HEK293 (cell line): ENCODE measurements at regions not wholly inside any gene's neighbourhood (a gene's known extent, or its start where the extent isn't known, plus 50 kb on each side); places are given as distances from the start of the nearest gene placed in this dataset.

ENCODE experiments used
- ATF2 ChIP-seq: fragments of 450-650 bp; formaldehyde crosslinking; IDR thresholded peaks from 2 replicates; pipeline ENCODE4 v1.5.1; 2016; ENCODE audit warnings: missing biosample characterization, missing genetic modification characterization, low read depth
- GLIS1 ChIP-seq: fragments of 450-650 bp; formaldehyde crosslinking; IDR thresholded peaks from 2 replicates; pipeline ENCODE4 v1.5.1; 2016; ENCODE audit warnings: missing biosample characterization, missing genetic modification characterization
- KLF1 ChIP-seq: fragments of 450-650 bp; formaldehyde crosslinking; IDR thresholded peaks from 2 replicates; pipeline ENCODE4 v1.5.1; 2016; ENCODE audit warnings: missing biosample characterization, missing genetic modification characterization
- KLF8 ChIP-seq: fragments of 450-650 bp; formaldehyde crosslinking; IDR thresholded peaks from 2 replicates; pipeline ENCODE4 v1.5.1; 2016; ENCODE audit warnings: missing biosample characterization, missing genetic modification characterization
- PRDM1 ChIP-seq: fragments of 450-650 bp; formaldehyde crosslinking; IDR thresholded peaks from 2 replicates; pipeline ENCODE4; 2016; ENCODE audit warnings: missing biosample characterization, missing genetic modification characterization
- PRDM2 ChIP-seq: fragments of 450-650 bp; formaldehyde crosslinking; IDR thresholded peaks from 2 replicates; pipeline ENCODE4 v1.5.1; 2016; ENCODE audit warnings: missing biosample characterization, missing genetic modification characterization, borderline replicate concordance
- RBAK ChIP-seq: fragments of 450-650 bp; formaldehyde crosslinking; IDR thresholded peaks from 2 replicates; pipeline ENCODE4 v1.5.1; 2016; ENCODE audit warnings: missing biosample characterization, missing genetic modification characterization
- SP2 ChIP-seq: fragments of 450-650 bp; formaldehyde crosslinking; IDR thresholded peaks from 2 replicates; pipeline ENCODE4 v1.5.1; 2016; ENCODE audit warnings: missing biosample characterization, missing genetic modification characterization
- TSHZ1 ChIP-seq: fragments of 450-650 bp; formaldehyde crosslinking; IDR thresholded peaks from 2 replicates; pipeline ENCODE4 v1.5.1; 2016; ENCODE audit warnings: missing biosample characterization, missing genetic modification characterization, borderline replicate concordance
- ZNF10 ChIP-seq: fragments of 450-650 bp; formaldehyde crosslinking; IDR thresholded peaks from 2 replicates; pipeline ENCODE4 v1.5.1; 2017; ENCODE audit warnings: missing biosample characterization, missing genetic modification characterization
- ZNF133 ChIP-seq: fragments of 450-650 bp; formaldehyde crosslinking; IDR thresholded peaks from 2 replicates; pipeline ENCODE4 v1.5.1; 2016; ENCODE audit warnings: missing biosample characterization, missing genetic modification characterization
- ZNF157 ChIP-seq: fragments of 450-650 bp; formaldehyde crosslinking; IDR thresholded peaks from 2 replicates; pipeline ENCODE4 v1.5.1; 2016; ENCODE audit warnings: missing biosample characterization, missing genetic modification characterization
- ZNF335 ChIP-seq: fragments of 450-650 bp; formaldehyde crosslinking; conservative IDR thresholded peaks from 2 replicates; pipeline ENCODE4 v1.5.1; 2016; ENCODE audit warnings: missing biosample characterization, missing genetic modification characterization
- ZNF350 ChIP-seq: fragments of 450-650 bp; formaldehyde crosslinking; IDR thresholded peaks from 2 replicates; pipeline ENCODE4 v1.5.0; 2017; ENCODE audit warnings: missing biosample characterization, mild to moderate bottlenecking, missing genetic modification characterization
- ZNF394 ChIP-seq: fragments of 450-650 bp; formaldehyde crosslinking; IDR thresholded peaks from 2 replicates; pipeline ENCODE4 v1.5.1; 2016; ENCODE audit warnings: missing biosample characterization, missing genetic modification characterization, mild to moderate bottlenecking, moderate library complexity, borderline replicate concordance
- ZNF404 ChIP-seq: fragments of 450-650 bp; formaldehyde crosslinking; IDR thresholded peaks from 2 replicates; pipeline ENCODE4 v1.5.1; 2017; ENCODE audit warnings: missing biosample characterization, missing genetic modification characterization
- ZNF514 ChIP-seq: fragments of 450-650 bp; formaldehyde crosslinking; IDR thresholded peaks from 2 replicates; pipeline ENCODE4 v1.5.1; 2016; ENCODE audit warnings: missing biosample characterization, missing genetic modification characterization
- ZNF529 ChIP-seq: fragments of 450-650 bp; formaldehyde crosslinking; IDR thresholded peaks from 2 replicates; pipeline ENCODE4 v1.5.1; 2017; ENCODE audit warnings: missing genetic modification characterization, missing biosample characterization; ENCODE audit not compliant: insufficient replicate concordance
- ZNF549 ChIP-seq: fragments of 450-650 bp; IDR thresholded peaks from 2 replicates; pipeline ENCODE4 v1.5.1; 2018; ENCODE audit warnings: missing biosample characterization, missing genetic modification characterization, mild to moderate bottlenecking, inconsistent platforms, moderate library complexity
- ZNF571 ChIP-seq: fragments of 450-650 bp; formaldehyde crosslinking; IDR thresholded peaks from 2 replicates; pipeline ENCODE4 v1.5.0; 2017; ENCODE audit warnings: missing biosample characterization, missing genetic modification characterization
- ZNF600 ChIP-seq: fragments of 450-650 bp; formaldehyde crosslinking; IDR thresholded peaks from 2 replicates; pipeline ENCODE4 v1.5.1; 2016; ENCODE audit warnings: missing biosample characterization, missing genetic modification characterization
- ZNF747 ChIP-seq: fragments of 450-650 bp; formaldehyde crosslinking; IDR thresholded peaks from 2 replicates; pipeline ENCODE4 v1.5.1; 2016; ENCODE audit warnings: missing biosample characterization, missing genetic modification characterization
- ZNF776 ChIP-seq: fragments of 450-650 bp; formaldehyde crosslinking; IDR thresholded peaks from 2 replicates; pipeline ENCODE4 v1.5.0; 2017; ENCODE audit warnings: missing biosample characterization, missing genetic modification characterization, borderline replicate concordance
- ZNF785 ChIP-seq: fragments of 450-650 bp; formaldehyde crosslinking; IDR thresholded peaks from 2 replicates; pipeline ENCODE4 v1.5.1; 2016; ENCODE audit warnings: missing biosample characterization, missing genetic modification characterization
- TF ChIP-seq, protein P1 (sequence below): fragments of 450-650 bp; formaldehyde crosslinking; IDR thresholded peaks from 2 replicates; pipeline ENCODE4 v1.5.1; 2017; ENCODE audit warnings: missing biosample characterization, missing genetic modification characterization
- TF ChIP-seq, protein P2 (sequence below): fragments of 450-650 bp; formaldehyde crosslinking; IDR thresholded peaks from 2 replicates; pipeline ENCODE4 v1.5.1; 2016; ENCODE audit warnings: missing biosample characterization, missing genetic modification characterization, low read depth

- TF ChIP-seq ZNF600 (tag by site-specific recombination), result peak; percentile 83
- TF ChIP-seq ZNF747 (tag by site-specific recombination), result no peak
- TF ChIP-seq KLF8 (tag by site-specific recombination), result peak; percentile 65
- peak; percentile 61; the same call in 1 of the 2 replicates for TF ChIP-seq ZNF394
- no peak for TF ChIP-seq ZNF404 (tag by site-specific recombination)
- TF ChIP-seq ATF2 (tag by site-specific recombination), result peak; percentile 75; the same call in 1 of the 2 replicates
- TF ChIP-seq ZNF549 (tag by site-specific recombination), result no peak
- TF ChIP-seq ZNF157 (tag by site-specific recombination), result no peak
- TF ChIP-seq ZNF335 (tag by site-specific recombination), result no peak; the same call in none of the 2 replicates
- no peak for TF ChIP-seq RBAK (tag by site-specific recombination)
- TF ChIP-seq ZNF350 (tag by site-specific recombination), result no peak
- no peak for TF ChIP-seq SP2 (tag by site-specific recombination)
- TF ChIP-seq PRDM2 (tag by site-specific recombination), result no peak
- TF ChIP-seq PRDM1 (tag by site-specific recombination), result no peak
- TF ChIP-seq GLIS1, result peak; percentile 96
- TF ChIP-seq KLF1 (tag by site-specific recombination), result no peak
- 0 out of 2 replicates have a peak, but pooled peaks have one; percentile 77 for TF ChIP-seq TSHZ1
- TF ChIP-seq, protein P1, sequence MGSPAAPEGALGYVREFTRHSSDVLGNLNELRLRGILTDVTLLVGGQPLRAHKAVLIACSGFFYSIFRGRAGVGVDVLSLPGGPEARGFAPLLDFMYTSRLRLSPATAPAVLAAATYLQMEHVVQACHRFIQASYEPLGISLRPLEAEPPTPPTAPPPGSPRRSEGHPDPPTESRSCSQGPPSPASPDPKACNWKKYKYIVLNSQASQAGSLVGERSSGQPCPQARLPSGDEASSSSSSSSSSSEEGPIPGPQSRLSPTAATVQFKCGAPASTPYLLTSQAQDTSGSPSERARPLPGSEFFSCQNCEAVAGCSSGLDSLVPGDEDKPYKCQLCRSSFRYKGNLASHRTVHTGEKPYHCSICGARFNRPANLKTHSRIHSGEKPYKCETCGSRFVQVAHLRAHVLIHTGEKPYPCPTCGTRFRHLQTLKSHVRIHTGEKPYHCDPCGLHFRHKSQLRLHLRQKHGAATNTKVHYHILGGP (tag by site-specific recombination), result no peak
- TF ChIP-seq, protein P2, sequence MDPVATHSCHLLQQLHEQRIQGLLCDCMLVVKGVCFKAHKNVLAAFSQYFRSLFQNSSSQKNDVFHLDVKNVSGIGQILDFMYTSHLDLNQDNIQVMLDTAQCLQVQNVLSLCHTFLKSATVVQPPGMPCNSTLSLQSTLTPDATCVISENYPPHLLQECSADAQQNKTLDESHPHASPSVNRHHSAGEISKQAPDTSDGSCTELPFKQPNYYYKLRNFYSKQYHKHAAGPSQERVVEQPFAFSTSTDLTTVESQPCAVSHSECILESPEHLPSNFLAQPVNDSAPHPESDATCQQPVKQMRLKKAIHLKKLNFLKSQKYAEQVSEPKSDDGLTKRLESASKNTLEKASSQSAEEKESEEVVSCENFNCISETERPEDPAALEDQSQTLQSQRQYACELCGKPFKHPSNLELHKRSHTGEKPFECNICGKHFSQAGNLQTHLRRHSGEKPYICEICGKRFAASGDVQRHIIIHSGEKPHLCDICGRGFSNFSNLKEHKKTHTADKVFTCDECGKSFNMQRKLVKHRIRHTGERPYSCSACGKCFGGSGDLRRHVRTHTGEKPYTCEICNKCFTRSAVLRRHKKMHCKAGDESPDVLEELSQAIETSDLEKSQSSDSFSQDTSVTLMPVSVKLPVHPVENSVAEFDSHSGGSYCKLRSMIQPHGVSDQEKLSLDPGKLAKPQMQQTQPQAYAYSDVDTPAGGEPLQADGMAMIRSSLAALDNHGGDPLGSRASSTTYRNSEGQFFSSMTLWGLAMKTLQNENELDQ (tag by site-specific recombination), result no peak
- no peak for TF ChIP-seq ZNF776
- TF ChIP-seq ZNF785 (tag by site-specific recombination), result no peak
- no peak for TF ChIP-seq ZNF514 (tag by site-specific recombination)
- TF ChIP-seq ZNF529, result no peak
- TF ChIP-seq ZNF133 (tag by site-specific recombination), result no peak
- no peak for TF ChIP-seq ZNF571 (tag by site-specific recombination)
- TF ChIP-seq ZNF10, result peak; percentile 52; the same call in 1 of the 2 replicates
Observed at GRCh38 chr1:232547938-232548484, 81.9 kb downstream of the SIPA1L2 start (continued).
